GM23248 (cell line): ENCODE measurements at regions not wholly inside any gene's neighbourhood (a gene's known extent, or its start where the extent isn't known, plus 50 kb on each side); places are given as distances from the start of the nearest gene placed in this dataset.

ENCODE experiments used
- DNase-seq: peaks from one replicate; pipeline ENCODE4 v3.0.0-alpha.2; 2015
- H2AFZ ChIP-seq: fragments of 200-600 bp; sonication (generic); 2 replicates; pipeline ENCODE4 v1.6.1; 2016; ENCODE audit warnings: antibody characterized with exemption
- H3F3A ChIP-seq: fragments of 200-600 bp; sonication (generic); 2 replicates; pipeline ENCODE4 v1.6.1; 2016; ENCODE audit warnings: mild to moderate bottlenecking, antibody characterized with exemption, mixed run types; ENCODE audit not compliant: insufficient read depth
- H3K27ac ChIP-seq: fragments of 200-600 bp; sonication (generic); 2 replicates; pipeline ENCODE4 v1.5.1; 2016; ENCODE audit warnings: mild to moderate bottlenecking
- H3K27me3 ChIP-seq: fragments of 200-600 bp; sonication (generic); replicated peaks from 2 replicates; pipeline ENCODE4 v1.6.1; 2016; ENCODE audit warnings: mild to moderate bottlenecking; ENCODE audit not compliant: insufficient read depth
- H3K36me3 ChIP-seq: fragments of 200-600 bp; sonication (generic); 2 replicates; pipeline ENCODE4 v1.6.1; 2016; ENCODE audit warnings: low read depth, mild to moderate bottlenecking
- H3K4me1 ChIP-seq: fragments of 200-600 bp; sonication (generic); 2 replicates; pipeline ENCODE4 v1.6.1; 2016; ENCODE audit warnings: mild to moderate bottlenecking; ENCODE audit not compliant: insufficient read depth
- H3K4me2 ChIP-seq: fragments of 200-600 bp; sonication (generic); one replicate; pipeline ENCODE4 v1.6.1; 2016; ENCODE audit warnings: mild to moderate bottlenecking; ENCODE audit not compliant: unreplicated experiment
- H3K4me3 ChIP-seq: fragments of 200-600 bp; sonication (generic); 2 replicates; pipeline ENCODE4 v1.5.1; 2016; ENCODE audit warnings: mild to moderate bottlenecking
- H3K79me2 ChIP-seq: fragments of 200-600 bp; sonication (generic); 2 replicates; pipeline ENCODE4 v1.6.1; 2016; ENCODE audit warnings: mild to moderate bottlenecking; ENCODE audit not compliant: insufficient read depth
- H3K9ac ChIP-seq: fragments of 200-600 bp; sonication (generic); 2 replicates; pipeline ENCODE4 v1.6.1; 2016; ENCODE audit warnings: mild to moderate bottlenecking
- H3K9me2 ChIP-seq: fragments of 200-600 bp; sonication (generic); 2 replicates; pipeline ENCODE4 v1.6.1; 2016; ENCODE audit warnings: mixed run types, mild to moderate bottlenecking, moderate library complexity; ENCODE audit not compliant: insufficient read depth
- H3K9me3 ChIP-seq: fragments of 200-600 bp; sonication (generic); one replicate; pipeline ENCODE4 v1.6.1; 2017; ENCODE audit warnings: low read depth
- H4K20me1 ChIP-seq: fragments of 200-600 bp; sonication (generic); 2 replicates; pipeline ENCODE4 v1.6.0; 2016; ENCODE audit not compliant: insufficient read depth
- EZH2 ChIP-seq: fragments of 200-600 bp; sonication (generic); IDR thresholded peaks from 2 replicates; pipeline ENCODE4 v1.6.1; 2018; ENCODE audit warnings: antibody characterized with exemption, mild to moderate bottlenecking; ENCODE audit not compliant: insufficient read depth, poor library complexity, severe bottlenecking
- EZH2phosphoT487 ChIP-seq: fragments of 200-600 bp; sonication (generic); IDR thresholded peaks from 2 replicates; pipeline ENCODE4 v1.6.1; 2018; ENCODE audit warnings: antibody characterized with exemption, moderate library complexity, mild to moderate bottlenecking, low read depth; ENCODE audit not compliant: insufficient read depth
- WGBS, 2 experiments: methylation state at CpG; one replicate each; pipeline ENCODE4 v1.1.6; 2015 to 2017; ENCODE audit warnings: low lambda C conversion rate in 2 of 2, low coverage in 1 of 2; ENCODE audit errors: missing lambda C conversion rate in 2 of 2; 5-methylcytosine and 5-hydroxymethylcytosine counted together
- in situ Hi-C: fragments of 300-500 bp; cut with MboI; formaldehyde crosslinking; loops from 2 replicates; pipeline ENCODE4 v1.15.0; 2020

DNA sequence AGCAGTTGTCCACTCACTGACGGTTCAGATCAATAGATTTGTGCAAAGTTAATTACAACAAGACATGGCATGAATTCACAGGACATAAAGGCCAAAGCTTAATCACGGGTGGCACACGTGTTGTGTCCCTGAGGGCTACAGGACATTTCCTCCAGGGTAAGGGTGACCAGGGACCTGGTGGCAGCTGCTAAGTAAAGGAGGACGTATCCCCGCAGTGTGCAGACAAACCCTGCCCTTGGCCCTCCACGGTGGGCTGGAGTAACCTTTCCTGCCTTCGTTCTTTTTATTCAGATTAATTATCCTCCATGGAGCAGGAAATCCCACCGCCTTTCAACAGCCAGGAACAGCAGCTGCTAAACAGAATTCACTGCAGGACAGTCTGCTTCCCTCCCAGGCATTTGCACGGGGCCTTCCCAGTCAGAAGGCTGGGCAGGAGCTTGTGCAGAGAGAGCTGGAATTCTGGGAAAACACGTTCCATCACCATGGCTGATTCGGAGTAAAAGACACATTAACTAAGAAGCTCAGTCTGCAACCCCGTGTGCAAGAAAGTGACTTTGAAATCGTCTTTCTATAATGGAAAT lies 289.9 kb upstream of the SFSWAP start:
- no peak overlapping the region for H3K27ac ChIP-seq
- no peak for DNase-seq

DNA sequence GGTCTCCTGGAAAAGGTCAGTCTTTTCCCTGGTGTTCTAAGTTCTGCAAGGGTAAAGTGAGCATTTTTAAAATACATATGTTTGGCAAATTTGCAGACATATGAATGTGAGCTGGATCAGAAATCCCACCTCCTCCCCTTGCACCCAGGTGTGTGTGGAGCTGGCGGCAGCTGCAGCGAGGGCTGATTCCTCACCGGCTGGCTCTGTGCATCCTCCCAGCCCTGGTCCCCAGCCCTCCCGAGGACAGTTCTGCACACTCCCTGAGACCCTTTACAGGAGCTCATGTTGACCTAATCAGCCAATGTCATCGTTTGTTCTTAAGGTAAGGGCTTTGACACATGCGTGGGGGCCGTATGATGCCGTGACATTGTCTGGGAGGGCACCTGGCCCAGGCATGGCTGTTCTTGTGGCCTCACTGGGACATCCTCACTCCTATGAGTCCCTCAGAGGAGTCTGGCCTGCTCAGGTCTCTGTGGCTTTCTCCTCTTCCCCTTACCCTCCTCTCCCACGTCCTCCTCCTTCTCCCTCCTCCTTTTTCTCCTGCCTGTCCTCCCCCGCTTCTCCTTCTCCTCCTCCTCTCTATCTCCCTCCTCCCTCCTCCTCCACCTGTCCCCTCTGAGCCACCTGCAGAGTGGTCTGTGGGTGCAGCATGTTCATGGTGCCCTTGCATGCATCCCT lies 289.2 kb upstream of the SFSWAP start:
- H3K27ac ChIP-seq, result no peak overlapping the region
- no peak overlapping the region for H3K4me2 ChIP-seq
- H4K20me1 ChIP-seq, result no peaks in the 10 kb centered on the region
- H3F3A ChIP-seq, result no peaks in the 10 kb centered on the region
- 42 to 52% methylated on average over 9 to 10 of the region's 10 CpGs for WGBS, 2 experiments
- no peak overlapping the region for H3K9ac ChIP-seq
- no peaks in the 10 kb centered on the region for H3K79me2 ChIP-seq
- H3K4me3 ChIP-seq, result no peak overlapping the region
- H3K27me3 ChIP-seq, result no peaks in the 10 kb centered on the region
- H3K4me1 ChIP-seq, result no peaks in the 10 kb centered on the region
- no peak overlapping the region for H2AFZ ChIP-seq
- H3K9me3 ChIP-seq, result no peaks in the 10 kb centered on the region
- DNase-seq, result no peak
- no peaks in the 10 kb centered on the region for H3K36me3 ChIP-seq
- no peaks in the 10 kb centered on the region for H3K9me2 ChIP-seq
- TF ChIP-seq EZH2phosphoT487 (no peak), EZH2 (no peak)
- in situ Hi-C loops, result no loop called here

More for the DNA sequence above, 289.9 kb upstream of the SFSWAP start:
- Histone ChIP-seq H2AFZ (no peak overlapping the region), H3K9me3 (no peaks in the 10 kb centered on the region), H3K27me3 (no peaks in the 10 kb centered on the region), H3K9ac (no peak overlapping the region), H3K4me2 (no peak overlapping the region), H3K4me3 (no peak overlapping the region), H3K36me3 (no peaks in the 10 kb centered on the region), H4K20me1 (no peaks in the 10 kb centered on the region), H3K9me2 (no peaks in the 10 kb centered on the region), H3F3A (no peaks in the 10 kb centered on the region), H3K4me1 (no peaks in the 10 kb centered on the region), H3K79me2 (no peaks in the 10 kb centered on the region)
- WGBS, 2 experiments, result 25 to 28% methylated on average over 13 of the region's 13 CpGs
- TF ChIP-seq EZH2, result no peak
- TF ChIP-seq EZH2phosphoT487, result no peak
- in situ Hi-C loops, result no loop called here

DNA sequence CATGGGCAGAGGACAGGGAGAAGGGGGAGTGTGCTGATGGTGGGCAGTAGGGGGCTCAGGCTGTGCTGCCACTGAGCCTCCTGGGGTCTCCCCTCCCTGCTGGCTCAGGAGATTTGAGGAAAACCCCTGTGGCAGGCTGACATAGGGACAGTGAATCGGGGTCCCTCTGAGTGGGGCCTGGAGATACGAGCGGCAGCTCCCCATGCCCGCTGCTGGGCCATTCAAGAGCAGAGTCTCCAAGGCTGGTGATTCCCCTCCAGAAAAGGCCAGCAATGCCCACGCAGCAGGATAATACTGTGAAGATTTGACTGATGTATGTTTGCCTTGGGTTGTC lies 288.7 kb upstream of the SFSWAP start:
- Histone ChIP-seq H3K36me3 (no peaks in the 10 kb centered on the region), H3F3A (no peaks in the 10 kb centered on the region), H3K9me3 (no peaks in the 10 kb centered on the region), H3K4me3 (no peak overlapping the region), H3K4me2 (no peak overlapping the region), H3K79me2 (no peaks in the 10 kb centered on the region), H3K27ac (no peak overlapping the region), H2AFZ (no peak overlapping the region), H3K9me2 (no peaks in the 10 kb centered on the region), H3K9ac (no peak overlapping the region), H4K20me1 (no peaks in the 10 kb centered on the region), H3K4me1 (no peaks in the 10 kb centered on the region), H3K27me3 (no peaks in the 10 kb centered on the region)
- in situ Hi-C loops, result no loop called here
- 37 to 50% methylated on average over 5 of the region's 5 CpGs for WGBS, 2 experiments
- no peak for DNase-seq
- no peak for TF ChIP-seq EZH2phosphoT487
- TF ChIP-seq EZH2, result no peak

DNA sequence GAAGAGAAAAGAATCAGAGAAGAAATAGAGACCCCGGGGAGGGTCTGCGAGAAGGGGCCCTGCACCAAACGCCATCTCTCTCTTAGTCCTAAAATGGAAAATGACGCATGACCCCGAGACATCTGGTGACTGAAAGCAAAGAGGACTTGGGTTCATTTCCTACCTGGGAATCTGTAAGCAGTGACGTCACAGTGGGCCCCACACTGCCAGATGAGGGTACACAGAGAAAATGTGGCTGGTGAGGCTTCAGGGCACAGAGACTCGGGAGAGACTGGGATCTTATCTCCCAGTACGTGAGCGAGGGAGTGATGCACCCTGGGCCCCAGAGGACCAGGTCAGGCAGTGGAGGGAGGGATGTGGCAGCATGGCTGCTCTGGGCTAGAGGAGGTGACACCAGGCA lies 288.1 kb upstream of the SFSWAP start:
- Histone ChIP-seq H3K9me3 (no peaks in the 10 kb centered on the region), H2AFZ (no peak overlapping the region), H3K36me3 (no peaks in the 10 kb centered on the region), H3K9ac (no peak overlapping the region), H3K79me2 (no peaks in the 10 kb centered on the region), H4K20me1 (no peaks in the 10 kb centered on the region), H3K4me3 (no peak overlapping the region), H3K4me2 (no peak overlapping the region), H3K9me2 (no peaks in the 10 kb centered on the region), H3K4me1 (no peaks in the 10 kb centered on the region), H3K27ac (no peak overlapping the region), H3F3A (no peaks in the 10 kb centered on the region), H3K27me3 (no peaks in the 10 kb centered on the region)
- TF ChIP-seq EZH2phosphoT487, result no peak
- no peak for TF ChIP-seq EZH2
- 28 to 30% methylated on average over 9 of the region's 9 CpGs for WGBS, 2 experiments
- in situ Hi-C loops, result no loop called here
- no peak for DNase-seq
